Liver (tissue), 3 donors: ENCODE measurements at regions not wholly inside any gene's neighbourhood (a gene's known extent, or its start where the extent isn't known, plus 50 kb on each side); places are given as distances from the start of the nearest gene placed in this dataset.

Source experiments
- CTCF ChIP-seq: fragments of 150-350 bp; IDR thresholded peaks from 2 replicates; pipeline ENCODE4 v1.5.1; 2017; ENCODE audit warnings: improper control_type of control experiment, low read depth, low read length; ENCODE audit not compliant: missing input control
- GABPA ChIP-seq, 2 donors: IDR thresholded peaks in 1 of 2; conservative IDR thresholded peaks in 1 of 2; 2 replicates each; pipeline ENCODE4 v1.6.1; 2016; ENCODE audit warnings: antibody characterized with exemption in 2 of 2, mild to moderate bottlenecking in 1 of 2, moderate library complexity in 1 of 2
- RXRA ChIP-seq, 2 donors: IDR thresholded peaks; 2 replicates each; pipeline ENCODE4 v1.6.1; 2017 to 2018; ENCODE audit warnings: antibody characterized with exemption in 2 of 2, mild to moderate bottlenecking in 1 of 2
- TF ChIP-seq, protein P1 (sequence below): IDR thresholded peaks from 2 replicates; pipeline ENCODE4 v1.6.1; 2016; ENCODE audit warnings: antibody characterized with exemption
- donor health status: healthy.
- donor health status: healthy.

DNA sequence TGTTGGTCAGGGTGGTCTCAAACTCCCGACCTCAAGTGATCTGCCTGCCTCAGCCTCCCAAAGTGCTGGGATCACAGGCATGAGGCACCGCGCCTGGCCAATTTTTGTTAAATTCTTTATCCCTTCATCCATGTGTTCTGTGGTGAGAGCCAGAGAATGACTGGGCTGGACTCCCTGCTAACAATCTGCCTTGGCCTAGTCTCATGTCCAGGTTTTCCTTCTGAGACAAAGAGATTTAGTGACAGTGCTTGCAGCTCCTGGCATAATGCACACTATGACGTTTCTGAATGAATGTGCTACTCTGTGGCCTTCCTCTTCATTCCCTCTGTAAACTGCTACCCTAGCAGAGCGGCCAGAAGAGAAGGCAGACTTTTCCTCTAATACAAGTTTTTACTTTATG is 79.3 kb downstream of the FOXD1 start:
- TF ChIP-seq CTCF (no peak), RXRA (IDR thresholded peaks at IDR 0.05) (no peak), GABPA (IDR thresholded peaks at IDR 0.05 in 1 of 2, conservative IDR thresholded peaks at IDR 0.05 in 1 of 2) (no peak)
- TF ChIP-seq, protein P1, sequence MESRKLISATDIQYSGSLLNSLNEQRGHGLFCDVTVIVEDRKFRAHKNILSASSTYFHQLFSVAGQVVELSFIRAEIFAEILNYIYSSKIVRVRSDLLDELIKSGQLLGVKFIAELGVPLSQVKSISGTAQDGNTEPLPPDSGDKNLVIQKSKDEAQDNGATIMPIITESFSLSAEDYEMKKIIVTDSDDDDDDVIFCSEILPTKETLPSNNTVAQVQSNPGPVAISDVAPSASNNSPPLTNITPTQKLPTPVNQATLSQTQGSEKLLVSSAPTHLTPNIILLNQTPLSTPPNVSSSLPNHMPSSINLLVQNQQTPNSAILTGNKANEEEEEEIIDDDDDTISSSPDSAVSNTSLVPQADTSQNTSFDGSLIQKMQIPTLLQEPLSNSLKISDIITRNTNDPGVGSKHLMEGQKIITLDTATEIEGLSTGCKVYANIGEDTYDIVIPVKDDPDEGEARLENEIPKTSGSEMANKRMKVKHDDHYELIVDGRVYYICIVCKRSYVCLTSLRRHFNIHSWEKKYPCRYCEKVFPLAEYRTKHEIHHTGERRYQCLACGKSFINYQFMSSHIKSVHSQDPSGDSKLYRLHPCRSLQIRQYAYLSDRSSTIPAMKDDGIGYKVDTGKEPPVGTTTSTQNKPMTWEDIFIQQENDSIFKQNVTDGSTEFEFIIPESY = no peak
